22Rv1 (cell line): ENCODE measurements at regions not wholly inside any gene's neighbourhood (a gene's known extent, or its start where the extent isn't known, plus 50 kb on each side); places are given as distances from the start of the nearest gene placed in this dataset.

Experiments
- H3K27ac ChIP-seq: fragments of 450-650 bp; 2 replicates; pipeline ENCODE4 v1.5.1; 2017
- ZFX ChIP-seq: fragments of 450-650 bp; IDR thresholded peaks from 2 replicates; pipeline ENCODE4 v1.6.1; 2017; ENCODE audit warnings: antibody characterized with exemption, borderline replicate concordance
- TF ChIP-seq, protein P1 (sequence below): fragments of 450-650 bp; IDR thresholded peaks from 2 replicates; pipeline ENCODE4 v1.5.1; 2017; ENCODE audit warnings: mild to moderate bottlenecking

DNA sequence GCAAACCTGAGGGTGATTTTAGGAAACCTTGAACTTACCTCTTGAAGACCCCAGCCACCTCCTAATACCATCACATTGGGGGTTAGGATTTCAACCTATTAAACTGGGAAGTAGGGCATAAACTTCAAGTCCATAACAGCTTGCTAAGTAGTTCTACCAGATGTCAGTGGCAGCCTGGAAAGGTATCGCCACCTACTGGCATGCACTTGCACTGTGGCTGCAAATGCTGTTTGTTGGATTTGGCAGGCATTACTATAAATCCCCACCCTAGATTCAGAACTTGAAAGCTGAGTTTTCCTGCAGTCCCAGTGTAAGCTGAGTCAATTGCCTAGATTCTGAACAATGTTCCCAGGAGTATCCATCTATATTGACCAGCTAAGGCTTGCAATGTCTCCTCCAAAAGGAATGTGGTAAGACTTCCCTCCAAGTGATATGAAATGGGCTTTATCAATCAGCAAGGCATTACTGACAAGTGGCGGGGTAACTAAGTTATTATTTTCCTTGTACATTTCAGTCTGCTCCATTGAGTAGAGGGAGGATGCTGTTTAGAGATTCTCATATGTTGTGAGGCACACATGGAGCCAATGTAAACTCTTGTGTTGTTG is 474.5 kb downstream of the PTPRC start:
- TF ChIP-seq ZFX, result no peak
- TF ChIP-seq, protein P1, sequence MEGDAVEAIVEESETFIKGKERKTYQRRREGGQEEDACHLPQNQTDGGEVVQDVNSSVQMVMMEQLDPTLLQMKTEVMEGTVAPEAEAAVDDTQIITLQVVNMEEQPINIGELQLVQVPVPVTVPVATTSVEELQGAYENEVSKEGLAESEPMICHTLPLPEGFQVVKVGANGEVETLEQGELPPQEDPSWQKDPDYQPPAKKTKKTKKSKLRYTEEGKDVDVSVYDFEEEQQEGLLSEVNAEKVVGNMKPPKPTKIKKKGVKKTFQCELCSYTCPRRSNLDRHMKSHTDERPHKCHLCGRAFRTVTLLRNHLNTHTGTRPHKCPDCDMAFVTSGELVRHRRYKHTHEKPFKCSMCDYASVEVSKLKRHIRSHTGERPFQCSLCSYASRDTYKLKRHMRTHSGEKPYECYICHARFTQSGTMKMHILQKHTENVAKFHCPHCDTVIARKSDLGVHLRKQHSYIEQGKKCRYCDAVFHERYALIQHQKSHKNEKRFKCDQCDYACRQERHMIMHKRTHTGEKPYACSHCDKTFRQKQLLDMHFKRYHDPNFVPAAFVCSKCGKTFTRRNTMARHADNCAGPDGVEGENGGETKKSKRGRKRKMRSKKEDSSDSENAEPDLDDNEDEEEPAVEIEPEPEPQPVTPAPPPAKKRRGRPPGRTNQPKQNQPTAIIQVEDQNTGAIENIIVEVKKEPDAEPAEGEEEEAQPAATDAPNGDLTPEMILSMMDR, result peak; percentile 94
- H3K27ac ChIP-seq, result no peak overlapping the region

DNA sequence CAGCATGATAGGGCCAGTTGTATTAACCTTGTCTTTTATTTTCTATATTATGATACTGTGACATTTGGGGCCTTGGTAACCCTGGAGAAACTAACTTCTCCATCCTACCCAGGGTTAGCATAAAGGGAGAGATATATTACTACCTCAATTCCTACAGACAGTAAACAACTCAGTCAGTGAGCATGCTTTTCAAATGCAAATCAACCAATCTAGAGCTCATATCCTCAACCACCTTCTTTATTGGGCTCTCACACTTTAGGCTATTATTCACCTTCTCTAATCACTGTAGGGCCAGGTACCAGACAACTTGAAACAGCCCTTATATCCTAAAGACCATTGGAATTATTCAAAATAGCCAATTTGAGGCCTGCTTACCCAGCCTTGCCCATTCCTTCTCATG is 477.6 kb downstream of the PTPRC start:
- H3K27ac ChIP-seq, result no peak overlapping the region
- no peak for TF ChIP-seq ZFX
- TF ChIP-seq, protein P1, result no peak

DNA sequence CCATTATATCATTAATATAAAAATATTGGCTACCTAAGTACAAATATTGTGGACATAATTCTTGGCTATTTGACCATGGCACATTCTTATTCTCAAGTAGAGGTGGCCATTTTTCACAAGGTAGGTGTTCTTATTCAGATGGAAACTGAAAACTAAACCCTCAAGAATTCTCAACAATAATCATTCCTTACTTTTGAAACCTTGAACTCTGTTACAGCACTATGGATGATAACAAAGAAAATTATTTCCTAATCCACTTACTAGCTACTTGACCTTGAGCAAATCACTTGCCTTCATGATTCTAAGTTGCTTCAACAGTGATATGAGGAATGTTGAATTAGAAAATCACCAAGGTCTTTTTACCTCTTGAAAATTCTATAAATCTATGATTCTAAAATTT is 482.2 kb downstream of the PTPRC start:
- no peak for TF ChIP-seq ZFX
- TF ChIP-seq, protein P1, result no peak
- H3K27ac ChIP-seq, result no peak overlapping the region

DNA sequence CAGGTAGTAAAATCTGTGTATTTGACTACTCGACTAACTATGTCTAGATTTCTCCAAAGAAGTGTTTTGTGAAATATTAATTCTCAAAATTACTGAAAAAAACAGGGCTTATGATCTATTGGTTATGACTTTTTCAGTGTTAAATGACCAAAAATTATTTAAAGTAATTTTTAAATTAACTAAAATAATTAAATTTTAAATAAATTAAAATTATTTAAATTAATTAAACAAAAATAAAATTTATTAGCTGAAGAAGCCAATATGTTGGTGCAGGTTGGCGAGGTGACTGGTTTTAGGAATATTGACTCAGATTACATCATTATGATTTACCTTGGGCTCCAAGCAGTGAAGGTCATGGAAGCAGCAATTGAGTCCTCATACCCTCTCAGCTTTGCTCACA is 483.2 kb downstream of the PTPRC start:
- TF ChIP-seq, protein P1, result no peak
- TF ChIP-seq ZFX, result no peak
- no peak overlapping the region for H3K27ac ChIP-seq

DNA sequence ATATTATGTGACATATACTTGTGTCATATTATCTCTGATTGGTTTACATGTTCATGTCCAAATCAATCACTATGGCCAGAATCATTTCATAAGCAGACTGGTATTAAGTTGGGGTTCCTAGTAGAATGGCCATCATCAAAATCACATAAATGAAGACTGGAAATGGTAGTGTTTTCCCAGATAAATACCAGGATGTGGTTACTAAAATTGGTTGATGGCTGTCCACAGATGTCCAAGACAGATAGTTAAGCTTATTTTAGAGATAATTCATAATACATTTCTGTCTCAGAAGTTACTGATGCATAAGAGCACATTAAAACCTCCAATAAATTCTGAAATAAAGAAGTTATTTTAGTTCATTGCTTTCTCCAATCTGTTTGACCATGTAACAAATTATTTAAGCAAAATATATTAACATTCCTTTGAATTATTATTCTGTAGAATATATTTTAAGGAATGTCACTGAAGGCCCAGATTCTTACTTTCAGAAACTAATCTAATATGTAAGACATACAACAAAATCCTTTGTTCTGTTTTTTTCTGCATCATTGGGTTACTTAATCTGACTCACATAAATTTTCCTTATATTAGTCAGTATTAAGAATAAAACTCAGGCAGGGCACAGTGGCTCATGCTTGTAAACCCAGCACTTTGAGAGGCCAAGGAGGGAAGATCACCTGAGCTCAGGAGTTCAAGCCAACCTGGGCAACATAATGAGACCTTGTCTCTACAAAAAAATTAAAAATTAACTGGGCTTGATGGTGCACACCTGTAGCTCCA is 483.9 kb downstream of the PTPRC start:
- no peak overlapping the region for H3K27ac ChIP-seq
- TF ChIP-seq ZFX, result no peak
- TF ChIP-seq, protein P1, result no peak

DNA sequence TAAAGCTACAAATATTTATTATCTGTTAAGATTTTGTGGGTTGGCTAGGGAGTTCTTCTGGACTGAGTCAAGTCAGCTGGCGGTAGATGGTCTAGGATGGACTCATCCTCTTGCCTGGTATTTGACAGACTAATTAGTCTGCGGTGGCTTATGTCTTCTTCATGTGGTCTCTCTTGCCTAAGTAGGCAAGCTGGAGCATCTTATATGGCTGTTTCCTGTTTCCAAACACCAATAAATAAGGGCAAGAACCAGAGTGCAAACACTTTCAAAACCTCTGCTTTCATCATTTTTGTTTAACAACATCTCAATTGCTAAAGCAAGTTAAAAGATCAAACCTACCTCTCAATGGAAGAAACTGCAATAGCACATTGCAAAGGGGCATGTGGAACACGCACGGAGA is 484.8 kb downstream of the PTPRC start:
- H3K27ac ChIP-seq, result no peak overlapping the region
- TF ChIP-seq, protein P1, result no peak
- TF ChIP-seq ZFX, result no peak

DNA sequence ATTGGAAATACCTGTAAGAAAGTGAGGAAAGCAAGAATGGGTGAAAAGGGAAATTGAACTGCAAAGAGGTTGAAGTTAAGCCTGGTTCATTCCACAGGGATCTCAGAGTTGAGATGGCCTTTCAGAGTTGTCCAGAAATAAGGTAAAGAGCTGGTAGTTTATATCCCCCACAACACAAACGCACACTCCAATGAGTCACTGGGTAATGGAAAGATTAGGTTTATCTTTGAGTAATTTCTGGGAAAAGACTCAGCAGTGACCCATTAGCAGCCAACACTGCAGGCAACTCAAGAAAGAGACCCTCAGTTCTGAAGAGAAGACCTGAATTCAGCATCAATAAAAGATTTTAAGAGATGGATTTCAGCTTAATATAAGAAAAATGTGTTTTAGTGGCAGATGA is 485.5 kb downstream of the PTPRC start:
- TF ChIP-seq ZFX, result no peak
- TF ChIP-seq, protein P1, result no peak
- H3K27ac ChIP-seq, result no peak overlapping the region
